ENCODE measurements at regions not wholly inside any gene's neighbourhood (a gene's known extent, or its start where the extent isn't known, plus 50 kb on each side); places are given as distances from the start of the nearest gene placed in this dataset.

- Histone ChIP-seq H3K4me3 (ENCODE audit: insufficient read depth, low read length) (no peak overlapping the region), H4K20me1 (ENCODE audit: insufficient read depth, low read length) (no peaks in the 10 kb centered on the region), H2AFZ (ENCODE audit: low read length) (no peak overlapping the region), H3K27ac (ENCODE audit: low read depth, low read length) (no peak overlapping the region), H3K27me3 (ENCODE audit: insufficient read depth, low read length) (no peaks in the 10 kb centered on the region), H3K4me1 (ENCODE audit: insufficient read depth, low read length) (no peaks in the 10 kb centered on the region), H3K4me2 (ENCODE audit: insufficient read depth, low read length) (no peak overlapping the region), H3K79me2 (ENCODE audit: insufficient read depth, low read length) (no peaks in the 10 kb centered on the region), H3K9me3 (ENCODE audit: low read depth, low read length) (peaks cover 3% of the 10 kb centered on the region), H3K36me3 (ENCODE audit: insufficient read depth, low read length) (no peaks in the 10 kb centered on the region)
- TF ChIP-seq CTCF (IDR thresholded peaks at IDR 0.05; ENCODE audit: extremely low read depth, low read depth, low read length) = no peak
- DNase-seq (ENCODE audit: insufficient read length, low spot score, missing footprints) = no peak
Observed at GRCh38 chr6:167467282-167467681, 142.4 kb downstream of the TTLL2 start.

- H2AFZ ChIP-seq (ENCODE audit: low read length) = no peak overlapping the region
- no peak overlapping the region for H3K27ac ChIP-seq (ENCODE audit: low read depth, low read length)
- peaks cover 3% of the 10 kb centered on the region for H3K9me3 ChIP-seq (ENCODE audit: low read depth, low read length)
- no peak overlapping the region for H3K4me3 ChIP-seq (ENCODE audit: insufficient read depth, low read length)
- no peak overlapping the region for H3K4me2 ChIP-seq (ENCODE audit: insufficient read depth, low read length)
- no peak for DNase-seq (ENCODE audit: insufficient read length, low spot score, missing footprints)
- no peaks in the 10 kb centered on the region for H4K20me1 ChIP-seq (ENCODE audit: insufficient read depth, low read length)
- H3K36me3 ChIP-seq (ENCODE audit: insufficient read depth, low read length) = no peaks in the 10 kb centered on the region
- H3K4me1 ChIP-seq (ENCODE audit: insufficient read depth, low read length) = no peaks in the 10 kb centered on the region
- TF ChIP-seq CTCF (IDR thresholded peaks at IDR 0.05; ENCODE audit: extremely low read depth, low read depth, low read length) = no peak
- H3K27me3 ChIP-seq (ENCODE audit: insufficient read depth, low read length) = no peaks in the 10 kb centered on the region
- H3K79me2 ChIP-seq (ENCODE audit: insufficient read depth, low read length) = no peaks in the 10 kb centered on the region
Observed at GRCh38 chr6:167467793-167468431, 143.0 kb downstream of the TTLL2 start.

- Histone ChIP-seq H3K9me3 (ENCODE audit: low read depth, low read length) (peaks cover 3% of the 10 kb centered on the region), H3K4me3 (ENCODE audit: insufficient read depth, low read length) (no peak overlapping the region), H3K36me3 (ENCODE audit: insufficient read depth, low read length) (no peaks in the 10 kb centered on the region), H3K79me2 (ENCODE audit: insufficient read depth, low read length) (no peaks in the 10 kb centered on the region), H4K20me1 (ENCODE audit: insufficient read depth, low read length) (no peaks in the 10 kb centered on the region), H3K27ac (ENCODE audit: low read depth, low read length) (no peak overlapping the region), H2AFZ (ENCODE audit: low read length) (no peak overlapping the region), H3K4me2 (ENCODE audit: insufficient read depth, low read length) (no peak overlapping the region), H3K27me3 (ENCODE audit: insufficient read depth, low read length) (no peaks in the 10 kb centered on the region), H3K4me1 (ENCODE audit: insufficient read depth, low read length) (no peaks in the 10 kb centered on the region)
- no peak for TF ChIP-seq CTCF (IDR thresholded peaks at IDR 0.05; ENCODE audit: extremely low read depth, low read depth, low read length)
- DNase-seq (ENCODE audit: insufficient read length, low spot score, missing footprints) = no peak
Observed at GRCh38 chr6:167469101-167469500, 144.2 kb downstream of the TTLL2 start.

- no peak overlapping the region for H2AFZ ChIP-seq (ENCODE audit: low read length)
- no peaks in the 10 kb centered on the region for H3K4me1 ChIP-seq (ENCODE audit: insufficient read depth, low read length)
- no peak overlapping the region for H3K4me3 ChIP-seq (ENCODE audit: insufficient read depth, low read length)
- no peaks in the 10 kb centered on the region for H4K20me1 ChIP-seq (ENCODE audit: insufficient read depth, low read length)
- TF ChIP-seq CTCF (IDR thresholded peaks at IDR 0.05; ENCODE audit: extremely low read depth, low read depth, low read length) = no peak
- H3K79me2 ChIP-seq (ENCODE audit: insufficient read depth, low read length) = no peaks in the 10 kb centered on the region
- H3K27ac ChIP-seq (ENCODE audit: low read depth, low read length) = no peak overlapping the region
- no peak for DNase-seq (ENCODE audit: insufficient read length, low spot score, missing footprints)
- no peak overlapping the region for H3K4me2 ChIP-seq (ENCODE audit: insufficient read depth, low read length)
- peaks cover 3% of the 10 kb centered on the region for H3K9me3 ChIP-seq (ENCODE audit: low read depth, low read length)
- no peaks in the 10 kb centered on the region for H3K27me3 ChIP-seq (ENCODE audit: insufficient read depth, low read length)
- H3K36me3 ChIP-seq (ENCODE audit: insufficient read depth, low read length) = no peaks in the 10 kb centered on the region
Observed at GRCh38 chr6:167469672-167470071, 144.8 kb downstream of the TTLL2 start.

Data from osteoblast (primary cell).